Kidney (tissue), 13 donors: ENCODE measurements at regions not wholly inside any gene's neighbourhood (a gene's known extent, or its start where the extent isn't known, plus 50 kb on each side); places are given as distances from the start of the nearest gene placed in this dataset.

ENCODE experiments used
- DNase-seq, 5 donors: peaks; one replicate each; pipeline ENCODE4 v3.0.0-alpha.2; 2013 to 2020
- FAIRE-seq: peaks from 2 replicates; lab custom pipeline; 2012; peaks lifted over from hg19 to GRCh38; lab: Jason Lieb, UNC
- H3K27ac ChIP-seq, 2 donors: one replicate each; pipeline ENCODE4 v1.7.0; 2013; ENCODE audit warnings: low read depth in 2 of 2, low read length in 2 of 2, inconsistent platforms in 1 of 2
- H3K27me3 ChIP-seq: one replicate; pipeline ENCODE4 v1.7.1; 2013; ENCODE audit warnings: low read length, inconsistent platforms; ENCODE audit not compliant: control insufficient read depth, insufficient read depth
- H3K36me3 ChIP-seq, 3 donors: one replicate each; pipeline versions ENCODE4 v1.7.0 to v1.7.1; 2013; ENCODE audit warnings: low read length in 3 of 3, control low read depth in 1 of 3, inconsistent platforms in 1 of 3; ENCODE audit not compliant: insufficient read depth in 3 of 3, control insufficient read depth in 2 of 3
- H3K4me1 ChIP-seq, 3 donors: one replicate each; pipeline versions ENCODE4 v1.7.0 to v1.7.1; 2013; ENCODE audit warnings: low read length in 3 of 3, inconsistent platforms in 1 of 3, low read depth in 1 of 3; ENCODE audit not compliant: control insufficient read depth in 2 of 3, insufficient read depth in 2 of 3
- H3K4me3 ChIP-seq, 3 donors: one replicate each; pipeline versions ENCODE4 v1.7.0 to v1.8.1; 2013; ENCODE audit warnings: low read length in 3 of 3, control low read depth in 1 of 3, inconsistent platforms in 1 of 3
- H3K9ac ChIP-seq, 3 donors: one replicate each; pipeline versions ENCODE4 v1.7.0 to v1.7.1; 2013; ENCODE audit warnings: low read length in 3 of 3, control low read depth in 1 of 3, inconsistent platforms in 1 of 3
- H3K9me3 ChIP-seq, 3 donors: one replicate each; pipeline versions ENCODE4 v1.7.0 to v1.7.1; 2013; ENCODE audit warnings: low read length in 3 of 3, control low read depth in 1 of 3, inconsistent platforms in 1 of 3; ENCODE audit not compliant: control insufficient read depth in 2 of 3, insufficient read depth in 1 of 3
- CTCF ChIP-seq: IDR thresholded peaks from 3 replicates; pipeline ENCODE4 v1.5.1; 2012; ENCODE audit warnings: mild to moderate bottlenecking, moderate library complexity, borderline replicate concordance; ENCODE audit not compliant: insufficient read depth; ENCODE audit errors: extremely low read depth
- intact Hi-C: fragments of 100-400 bp; cut with DNase I; formaldehyde crosslinking; loops from one replicate; pipeline ENCODE4 v1.11.1; 2022
- donor health status: control.
- donor health status: control.
- donor health status: control.
- donor health status: control.
- donor health status: control.
- donor health status: DM: yes; HTN: yes; CAD: no.
- donor health status: Normal renal cell carcinoma (clear cell type).

DNA sequence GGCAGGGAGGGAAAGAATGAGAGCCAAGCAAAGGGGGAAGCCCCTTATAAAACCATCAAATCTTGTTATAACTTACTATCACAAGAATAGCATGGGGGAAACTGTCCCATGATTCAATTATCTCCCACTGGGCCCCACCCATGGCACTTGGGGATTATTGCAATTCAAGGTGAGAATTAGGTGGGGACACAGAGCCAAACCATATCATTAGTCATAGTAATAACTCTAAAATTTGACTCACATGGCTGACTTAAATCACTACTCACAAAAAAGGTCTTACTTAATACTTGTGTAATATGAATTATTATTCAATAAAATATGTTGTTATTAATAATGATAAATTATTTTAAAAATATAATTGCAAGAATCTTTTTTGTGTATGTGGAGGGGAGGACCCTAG is 178.1 kb upstream of the TCF21 start:
- FAIRE-seq: no peak
- Histone ChIP-seq H3K4me3 (no peak overlapping the region), H3K36me3 (no peaks in the 10 kb centered on the region), H3K9ac (no peak overlapping the region), H3K27me3 (no peaks in the 10 kb centered on the region), H3K9me3 (no peaks in the 10 kb centered on the region), H3K4me1 (no peaks in the 10 kb centered on the region), H3K27ac (no peak overlapping the region)
- TF ChIP-seq CTCF: no peak
- DNase-seq: no peak
- intact Hi-C loops: no loop called here

GRCh38 chr6:133715270-133715669 is 173.6 kb upstream of the TCF21 start:
- no peak for FAIRE-seq
- intact Hi-C loops: no loop called here
- TF ChIP-seq CTCF: no peak

GRCh38 chr6:133724726-133725125 is 164.2 kb upstream of the TCF21 start:
- Histone ChIP-seq H3K9ac (no peak overlapping the region), H3K36me3 (no peaks in the 10 kb centered on the region), H3K9me3 (peaks cover 1 to 11% (median 9%) of the 10 kb centered on the region in 3 donors), H3K4me1 (no peaks in the 10 kb centered on the region), H3K27ac (no peak overlapping the region), H3K27me3 (no peaks in the 10 kb centered on the region), H3K4me3 (no peak overlapping the region)
- DNase-seq (no peak), FAIRE-seq (no peak)
- no peak for TF ChIP-seq CTCF
- intact Hi-C loops: no loop called here

More at GRCh38 chr6:133715270-133715669, 173.6 kb upstream of the TCF21 start:
- no peak overlapping the region for H3K9ac ChIP-seq
- no peaks in the 10 kb centered on the region for H3K9me3 ChIP-seq
- no peaks in the 10 kb centered on the region for H3K36me3 ChIP-seq
- H3K27ac ChIP-seq: no peak overlapping the region
- no peak for DNase-seq
- no peaks in the 10 kb centered on the region for H3K27me3 ChIP-seq
- H3K4me3 ChIP-seq: no peak overlapping the region
- H3K4me1 ChIP-seq: no peaks in the 10 kb centered on the region

GRCh38 chr6:133726188-133726587 is 162.7 kb upstream of the TCF21 start:
- no peak for TF ChIP-seq CTCF
- intact Hi-C loops: no loop called here
- H3K27ac ChIP-seq: no peak overlapping the region

More at GRCh38 chr6:133726188-133726587, 162.7 kb upstream of the TCF21 start:
- no peak overlapping the region for H3K4me3 ChIP-seq
- peaks cover 1 to 11% (median 9%) of the 10 kb centered on the region in 3 donors for H3K9me3 ChIP-seq
- no peaks in the 10 kb centered on the region for H3K4me1 ChIP-seq
- FAIRE-seq (no peak), DNase-seq (no peak)
- no peak overlapping the region for H3K9ac ChIP-seq
- H3K27me3 ChIP-seq: no peaks in the 10 kb centered on the region
- H3K36me3 ChIP-seq: no peaks in the 10 kb centered on the region
